ENCODE measurements at regions not wholly inside any gene's neighbourhood (a gene's known extent, or its start where the extent isn't known, plus 50 kb on each side); places are given as distances from the start of the nearest gene placed in this dataset.
"Not testable (repeated sequence)": the region's sequence is repeated elsewhere in the genome, so short reads cannot be mapped to it uniquely, and the experiment has no call there.

DNA sequence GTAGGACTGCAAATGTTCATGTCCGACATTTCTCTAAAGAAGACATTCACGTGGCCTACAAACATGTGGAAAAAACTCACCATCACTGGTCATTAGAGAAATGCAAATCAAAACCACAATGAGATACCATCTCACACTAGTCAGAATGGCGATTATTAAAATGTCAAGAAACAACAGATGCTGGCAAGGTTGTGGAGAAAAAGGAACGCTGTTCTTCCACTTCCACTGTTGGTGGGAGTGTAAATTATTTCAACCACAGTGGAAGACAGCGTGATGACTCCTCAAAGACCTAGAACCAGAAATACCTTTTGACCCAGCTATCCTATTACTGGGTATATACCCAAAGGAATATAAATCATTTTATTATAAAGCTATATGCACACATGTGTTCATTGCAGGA, 253.9 kb upstream of the UBASH3B start:
- H2BK5ac ChIP-seq (ENCODE audit: low read depth, low read length); H3K4ac ChIP-seq (replicated peaks; ENCODE audit: insufficient read length, low read depth, low read length); H2BK12ac ChIP-seq (ENCODE audit: low read depth, low read length); H2AFZ ChIP-seq (ENCODE audit: low read length); H3K56ac ChIP-seq (replicated peaks; ENCODE audit: insufficient read length, low read depth, low read length); H3K18ac ChIP-seq (ENCODE audit: extremely low read depth, low read length); H2BK120ac ChIP-seq (replicated peaks; ENCODE audit: low read depth, low read length); H3K79me1 ChIP-seq (ENCODE audit: low read depth, low read length); H3K4me2 ChIP-seq (ENCODE audit: insufficient read depth in 1 of 2, low read depth in 2 of 2, low read length in 2 of 2); H4K20me1 ChIP-seq (replicated peaks in 1 of 2; ENCODE audit: control insufficient read depth in 1 of 2, insufficient read depth in 2 of 2, low read length in 2 of 2); H3K27ac ChIP-seq (ENCODE audit: low read depth, low read length); H3K9ac ChIP-seq (replicated peaks in 1 of 4; ENCODE audit: extremely low read depth in 1 of 4, low read depth in 3 of 4, low read length in 3 of 4); H3K79me2 ChIP-seq (ENCODE audit: control insufficient read depth in 1 of 2, insufficient read depth in 2 of 2, low read length in 2 of 2); DNase-seq (ENCODE audit: low read depth in 1 of 2, low spot score in 2 of 2); H2BK15ac ChIP-seq (ENCODE audit: low read length); H3K4me3 ChIP-seq (ENCODE audit: extremely low read depth in 1 of 4, insufficient read depth in 2 of 4, low read depth in 3 of 4, low read length in 4 of 4); H4K5ac ChIP-seq (ENCODE audit: insufficient read length, low read depth, low read length); H3K23ac ChIP-seq (ENCODE audit: insufficient read length); H3K27me3 ChIP-seq (replicated peaks in 1 of 4; ENCODE audit: control insufficient read depth in 3 of 4, extremely low read depth in 1 of 4, insufficient read depth in 3 of 4, low read length in 3 of 4); H3K14ac ChIP-seq (ENCODE audit: insufficient read length); H3K9me3 ChIP-seq (ENCODE audit: insufficient read depth in 2 of 2, low read depth in 1 of 2, low read length in 1 of 2); H4K91ac ChIP-seq (replicated peaks; ENCODE audit: insufficient read length, low read length); H3K36me3 ChIP-seq (ENCODE audit: control insufficient read depth in 2 of 4, insufficient read depth in 4 of 4, low read length in 3 of 4); POLR2A ChIA-PET (ENCODE audit: partially characterized antibody); H2AK5ac ChIP-seq (ENCODE audit: low read depth, low read length); H3K4me1 ChIP-seq (replicated peaks in 1 of 4; ENCODE audit: control insufficient read depth in 3 of 4, insufficient read depth in 4 of 4, low read length in 3 of 4); H3K23me2 ChIP-seq (ENCODE audit: low read depth, low read length); H2BK20ac ChIP-seq (ENCODE audit: low read length); H4K8ac ChIP-seq (ENCODE audit: extremely low read depth, insufficient read depth, low read length); FAIRE-seq: not testable (repeated sequence)
- 92% methylated on average over 5 of the region's 5 CpGs; no CpG with 5 or more reads in 1 of the 2 experiments for WGBS, 2 experiments (ENCODE audit: extremely low coverage in 1 of 2, insufficient coverage in 1 of 2, insufficient read length in 1 of 2, insufficient replicate concordance in 2 of 2, low coverage in 1 of 2, low lambda C conversion rate in 2 of 2, missing lambda C conversion rate in 1 of 2)
- CTCF ChIA-PET (ENCODE audit: partially characterized antibody), result interaction anchor here (0.6 to 1.8 kb wide), 2 partner anchors 103 to 226 kb away, joined by 3 to 6 read pairs; no protein-coding TSS in a partner anchor

Measured in H1 (cell line).